Mesodermal cell (in vitro differentiated cells): ENCODE measurements at regions not wholly inside any gene's neighbourhood (a gene's known extent, or its start where the extent isn't known, plus 50 kb on each side); places are given as distances from the start of the nearest gene placed in this dataset.

Experiments
- H3K27ac ChIP-seq: 2 replicates; pipeline ENCODE4 v1.7.0; 2013; ENCODE audit warnings: mild to moderate bottlenecking, low read depth, low read length, moderate library complexity; ENCODE audit not compliant: severe bottlenecking
- H3K36me3 ChIP-seq: 2 replicates; pipeline ENCODE4 v1.7.1; 2013; ENCODE audit warnings: mild to moderate bottlenecking, low read length, moderate library complexity; ENCODE audit not compliant: control insufficient read depth, insufficient read depth
- H3K4me1 ChIP-seq: one replicate; pipeline ENCODE4 v1.7.1; 2013; ENCODE audit warnings: mild to moderate bottlenecking, low read length; ENCODE audit not compliant: insufficient read depth, control insufficient read depth, poor library complexity, severe bottlenecking
- H3K4me3 ChIP-seq: 2 replicates; pipeline ENCODE4 v1.7.0; 2013; ENCODE audit warnings: low read length, control low read depth, mild to moderate bottlenecking; ENCODE audit not compliant: insufficient read depth, poor library complexity, severe bottlenecking; ENCODE audit errors: extremely low read depth
- H3K9me3 ChIP-seq: 2 replicates; pipeline ENCODE4 v1.7.1; 2013; ENCODE audit warnings: mild to moderate bottlenecking, low read length, moderate library complexity; ENCODE audit not compliant: control insufficient read depth
- WGBS, 2 experiments: methylation state at CpG; one replicate each; pipeline ENCODE4 v1.1.5; 2013; ENCODE audit warnings: missing lambda C conversion rate in 2 of 2; ENCODE audit not compliant: insufficient coverage in 2 of 2; 5-methylcytosine and 5-hydroxymethylcytosine counted together

- 88% methylated on average over 3 of the region's 3 CpGs; no CpG with 5 or more reads in 1 of the 2 experiments for WGBS, 2 experiments
- Histone ChIP-seq H3K27ac (no peak overlapping the region), H3K9me3 (no peaks in the 10 kb centered on the region), H3K36me3 (no peaks in the 10 kb centered on the region), H3K4me1 (no peaks in the 10 kb centered on the region), H3K4me3 (no peak overlapping the region)
These were observed 825.6 kb downstream of the MTRR start for GRCh38 chr5:8694545-8694944.

GRCh38 chr5:8695902-8696845 is 827.2 kb downstream of the MTRR start:
- H3K27ac ChIP-seq: no peak overlapping the region
- no peaks in the 10 kb centered on the region for H3K36me3 ChIP-seq
- H3K4me1 ChIP-seq: no peaks in the 10 kb centered on the region
- WGBS, 2 experiments: 88% methylated on average over 3 of the region's 10 CpGs; no CpG with 5 or more reads in 1 of the 2 experiments
- no peak overlapping the region for H3K4me3 ChIP-seq
- no peaks in the 10 kb centered on the region for H3K9me3 ChIP-seq

- Histone ChIP-seq H3K27ac (no peak overlapping the region), H3K36me3 (no peaks in the 10 kb centered on the region), H3K4me1 (no peaks in the 10 kb centered on the region), H3K9me3 (no peaks in the 10 kb centered on the region), H3K4me3 (no peak overlapping the region)
- 83 to 100% methylated on average over 5 of the region's 5 CpGs for WGBS, 2 experiments
These were observed 831.3 kb downstream of the MTRR start for GRCh38 chr5:8700222-8700621.

GRCh38 chr5:8700671-8701070 is 831.7 kb downstream of the MTRR start:
- Histone ChIP-seq H3K9me3 (no peaks in the 10 kb centered on the region), H3K4me1 (no peaks in the 10 kb centered on the region), H3K27ac (no peak overlapping the region), H3K36me3 (no peaks in the 10 kb centered on the region), H3K4me3 (no peak overlapping the region)
- 95 to 98% methylated on average over 2 to 5 of the region's 7 CpGs for WGBS, 2 experiments

- Histone ChIP-seq H3K27ac (no peak overlapping the region), H3K4me3 (no peak overlapping the region), H3K9me3 (no peaks in the 10 kb centered on the region), H3K4me1 (no peaks in the 10 kb centered on the region), H3K36me3 (no peaks in the 10 kb centered on the region)
- WGBS, 2 experiments: 75 to 83% methylated on average over 1 to 2 of the region's 2 CpGs
These were observed 832.3 kb downstream of the MTRR start for GRCh38 chr5:8701251-8701650.

GRCh38 chr5:8710426-8710930 is 835.4 kb downstream of the SEMA5A start:
- no peaks in the 10 kb centered on the region for H3K4me1 ChIP-seq
- H3K27ac ChIP-seq: no peak overlapping the region
- no peaks in the 10 kb centered on the region for H3K36me3 ChIP-seq
- H3K9me3 ChIP-seq: no peaks in the 10 kb centered on the region
- WGBS, 2 experiments: 76 to 93% methylated on average over 2 of the region's 6 CpGs
- no peak overlapping the region for H3K4me3 ChIP-seq

GRCh38 chr5:8714198-8714597 is 831.7 kb downstream of the SEMA5A start:
- no CpG with 5 or more reads among the region's 1 CpG for WGBS, 2 experiments
- Histone ChIP-seq H3K9me3 (no peaks in the 10 kb centered on the region), H3K36me3 (no peaks in the 10 kb centered on the region), H3K4me1 (no peaks in the 10 kb centered on the region), H3K27ac (no peak overlapping the region), H3K4me3 (no peak overlapping the region)

GRCh38 chr5:8714861-8715260 is 831.0 kb downstream of the SEMA5A start:
- 67% methylated on average over 1 of the region's 1 CpG; no CpG with 5 or more reads in 1 of the 2 experiments for WGBS, 2 experiments
- Histone ChIP-seq H3K27ac (no peak overlapping the region), H3K4me3 (no peak overlapping the region)

GRCh38 chr5:8719796-8720195 is 826.1 kb downstream of the SEMA5A start:
- H3K9me3 ChIP-seq: no peaks in the 10 kb centered on the region
- H3K36me3 ChIP-seq: no peaks in the 10 kb centered on the region
- no peak overlapping the region for H3K27ac ChIP-seq
- WGBS, 2 experiments: 100% methylated on average over 1 to 4 of the region's 7 CpGs
- no peaks in the 10 kb centered on the region for H3K4me1 ChIP-seq
- no peak overlapping the region for H3K4me3 ChIP-seq

More at GRCh38 chr5:8714861-8715260, 831.0 kb downstream of the SEMA5A start:
- H3K9me3 ChIP-seq: no peaks in the 10 kb centered on the region
- no peaks in the 10 kb centered on the region for H3K4me1 ChIP-seq
- no peaks in the 10 kb centered on the region for H3K36me3 ChIP-seq

- Histone ChIP-seq H3K4me1 (no peaks in the 10 kb centered on the region), H3K4me3 (no peak overlapping the region), H3K36me3 (no peaks in the 10 kb centered on the region), H3K27ac (no peak overlapping the region), H3K9me3 (no peaks in the 10 kb centered on the region)
- 50 to 80% methylated on average over 1 of the region's 5 CpGs for WGBS, 2 experiments
These were observed 825.4 kb downstream of the SEMA5A start for GRCh38 chr5:8720506-8720905.

- no peaks in the 10 kb centered on the region for H3K4me1 ChIP-seq
- H3K27ac ChIP-seq: no peak overlapping the region
- no peak overlapping the region for H3K4me3 ChIP-seq
- WGBS, 2 experiments: 83 to 100% methylated on average over 1 of the region's 1 CpG
- H3K36me3 ChIP-seq: no peaks in the 10 kb centered on the region
- no peaks in the 10 kb centered on the region for H3K9me3 ChIP-seq
These were observed 824.3 kb downstream of the SEMA5A start for GRCh38 chr5:8721536-8721935.
